Activated CD4-positive, alpha-beta T cell treated with anti-CD3 and anti-CD28 coated beads for 24 hours (primary cell): ENCODE measurements at regions not wholly inside any gene's neighbourhood (a gene's known extent, or its start where the extent isn't known, plus 50 kb on each side); places are given as distances from the start of the nearest gene placed in this dataset.
"Not testable (repeated sequence)": the region's sequence is repeated elsewhere in the genome, so short reads cannot be mapped to it uniquely, and the experiment has no call there.

Experiments
- DNase-seq, 2 donors: peaks; one replicate each; pipeline ENCODE4 v3.0.0-alpha.2; 2020; ENCODE audit warnings: low read depth in 2 of 2

DNA sequence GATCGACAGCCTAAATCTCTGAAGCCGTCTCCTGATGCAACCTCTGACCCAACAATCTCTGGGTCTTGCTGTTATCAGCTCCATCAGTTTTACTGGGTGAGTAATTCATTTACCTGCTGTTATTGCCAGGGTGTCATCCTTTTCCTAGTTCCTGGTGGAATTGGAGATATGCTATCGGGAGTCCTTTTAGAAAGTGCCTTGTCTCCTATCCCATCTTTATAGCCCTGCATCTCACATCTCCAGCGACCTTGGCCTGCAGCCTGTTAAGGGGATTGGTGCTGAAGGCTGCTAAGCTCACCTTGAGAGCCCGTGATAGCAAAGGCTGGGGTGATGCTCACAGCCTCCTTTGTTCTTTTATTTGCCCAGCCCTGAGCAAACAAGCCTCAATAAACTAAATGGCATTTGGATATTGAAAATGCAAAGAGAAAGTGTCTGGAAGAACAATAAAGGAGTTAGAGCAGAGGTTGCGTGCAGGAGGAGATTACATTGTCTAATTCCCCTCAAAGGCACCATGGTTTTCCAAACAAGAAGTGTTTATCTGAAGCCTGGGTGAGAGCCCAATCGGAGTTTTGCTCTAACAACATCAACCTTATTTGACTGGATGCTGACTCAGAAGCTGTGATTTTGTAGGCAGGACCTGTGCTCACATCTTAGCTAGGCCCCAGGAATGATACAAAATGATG is 101.8 kb downstream of the RPLP1 start:
- DNase-seq, result no peak

GRCh38 chr15:69555080-69555479 is 102.5 kb downstream of the RPLP1 start:
- DNase-seq, result no peak

DNA sequence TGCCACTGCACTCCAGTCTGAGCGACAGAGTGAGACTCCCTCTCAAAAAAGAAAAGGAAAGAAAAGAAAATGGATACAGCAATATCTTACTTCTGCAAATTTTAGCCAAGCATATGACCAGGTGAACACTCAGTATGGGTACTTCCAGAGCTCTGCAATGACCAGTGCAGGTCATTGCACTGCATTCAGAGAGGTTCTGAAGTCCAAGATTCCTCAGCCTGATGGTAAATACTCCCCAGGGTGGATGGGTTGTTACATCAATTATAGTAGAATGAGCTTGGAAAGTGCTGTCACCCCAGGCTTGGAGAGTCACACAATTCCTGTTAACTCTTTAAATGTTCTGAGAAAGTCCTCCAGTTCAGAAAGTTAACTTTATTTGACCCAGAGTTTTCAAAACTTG is 103.7 kb downstream of the RPLP1 start:
- DNase-seq, result no peak

- DNase-seq, result no peak
Measured at GRCh38 chr15:69557020-69557706, 104.5 kb downstream of the RPLP1 start.

GRCh38 chr15:69557707-69558409 is 105.2 kb downstream of the RPLP1 start:
- no peak for DNase-seq

DNA sequence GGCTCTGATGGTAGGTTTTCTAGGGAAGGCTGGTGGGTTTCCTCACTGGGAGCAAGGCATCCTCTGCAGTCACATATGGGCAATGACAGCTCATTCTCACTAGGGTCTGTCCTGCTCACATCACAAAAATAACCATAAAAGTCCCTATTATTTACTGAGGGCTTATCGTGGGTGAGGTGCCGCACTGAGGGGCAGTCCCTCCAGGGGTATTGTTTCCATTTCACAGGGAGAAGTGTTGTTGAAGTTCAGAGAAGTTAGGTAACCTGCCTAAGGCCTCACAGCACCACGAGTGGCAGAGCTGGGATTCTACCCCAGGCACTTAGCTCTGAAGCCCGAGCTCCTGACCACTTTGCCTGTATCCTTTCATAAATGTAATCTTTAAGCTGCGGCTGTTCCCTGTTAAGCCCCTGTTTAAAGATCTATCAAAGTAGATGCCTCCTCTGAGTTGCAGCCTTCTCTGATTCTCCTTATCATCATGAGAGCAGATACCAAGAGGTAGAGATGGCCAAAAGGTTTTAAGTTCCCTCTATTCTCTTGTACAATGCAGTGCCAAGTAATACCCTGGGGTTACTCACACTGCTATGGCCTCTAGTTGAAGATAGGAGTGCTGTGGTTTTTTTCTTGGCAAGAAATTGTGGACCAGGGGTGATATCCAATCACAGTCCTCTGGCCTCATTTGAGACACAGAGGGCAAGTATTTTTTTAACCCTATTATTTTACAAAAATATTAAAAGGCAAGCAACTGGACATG is 107.0 kb downstream of the RPLP1 start:
- no peak for DNase-seq

DNA sequence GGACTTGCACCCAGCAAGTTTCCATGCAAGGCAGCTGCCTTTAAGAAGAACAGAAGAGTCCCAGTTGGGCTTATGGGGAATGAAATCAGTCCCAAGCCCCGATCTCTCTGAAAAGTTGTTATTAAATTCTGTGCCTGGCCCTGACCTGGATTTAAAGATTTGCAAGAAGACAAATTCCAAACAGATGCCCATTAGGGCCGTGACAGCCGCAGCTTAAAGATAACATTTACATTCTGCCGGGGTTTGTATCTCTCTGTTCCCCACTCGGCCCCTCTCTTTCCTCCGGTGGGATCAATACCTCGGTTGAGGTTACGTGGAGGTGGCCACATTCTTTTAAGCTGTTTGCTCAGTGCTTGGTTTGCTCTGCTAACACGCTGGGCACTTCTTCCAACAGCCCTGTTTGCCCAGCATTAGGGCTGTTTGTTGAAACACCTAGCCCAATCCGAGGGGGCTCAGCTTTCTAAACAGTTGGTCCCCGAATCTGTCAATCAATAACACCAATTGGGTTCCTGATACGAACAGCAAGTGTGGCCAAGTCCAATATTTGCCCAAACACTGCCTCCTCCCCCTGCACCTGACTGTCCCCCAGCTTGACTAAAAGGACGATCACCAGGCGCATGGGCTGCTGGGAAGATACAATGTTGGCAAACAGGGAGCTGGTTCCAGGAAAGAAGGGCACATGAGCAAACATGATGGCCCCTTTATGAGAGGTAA is 108.6 kb downstream of the RPLP1 start:
- DNase-seq, result no peak

GRCh38 chr15:69562116-69562515 is 109.5 kb downstream of the RPLP1 start:
- no peak for DNase-seq

DNA sequence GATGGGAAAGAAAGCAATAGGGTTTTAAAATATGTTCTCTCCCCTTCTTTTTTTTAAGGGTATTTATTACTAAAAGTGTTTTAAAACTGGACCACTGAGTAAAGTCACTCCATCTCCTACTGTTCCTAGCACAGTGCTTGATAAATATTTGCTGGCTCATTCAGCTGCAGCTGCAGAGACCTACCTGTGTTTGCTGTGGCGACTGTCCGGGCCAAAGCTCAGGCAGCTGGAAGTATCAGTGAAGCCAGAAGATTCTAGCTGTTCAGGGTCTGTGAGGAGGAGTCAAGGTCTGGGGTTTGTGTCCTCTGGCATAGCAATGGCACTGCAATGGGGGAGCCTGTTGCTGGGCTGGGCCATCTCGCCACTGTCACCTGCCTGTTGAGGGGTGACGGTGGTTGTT is 109.9 kb downstream of the RPLP1 start:
- DNase-seq, result no peak

- DNase-seq, result no peak
Measured at GRCh38 chr15:69565066-69565655, 112.5 kb downstream of the RPLP1 start.

DNA sequence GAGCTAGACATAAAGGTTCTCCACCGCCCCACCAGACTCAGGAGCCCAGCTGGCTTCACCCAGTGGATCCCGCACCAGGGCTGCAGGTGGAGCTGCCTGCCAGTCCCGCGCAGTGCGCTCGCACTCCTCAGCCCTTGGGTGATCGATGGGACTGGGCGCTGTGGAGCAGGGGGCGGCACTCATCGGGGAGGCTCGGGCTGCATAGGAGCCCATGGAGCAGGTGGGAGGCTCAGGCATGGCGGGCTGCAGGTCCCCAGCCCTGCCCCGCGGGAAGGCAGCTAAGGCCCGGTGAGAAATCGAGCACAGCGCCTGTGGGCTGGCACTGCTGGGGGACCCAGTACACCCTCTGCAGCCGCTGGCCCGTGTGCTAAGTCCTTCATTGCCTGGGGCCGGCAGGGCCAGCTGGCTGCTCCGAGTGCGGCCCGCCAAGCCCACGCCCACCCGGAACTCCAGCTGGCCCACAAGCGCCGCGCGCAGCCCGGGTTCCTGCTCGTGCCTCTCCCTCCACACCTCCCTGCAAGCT is 114.7 kb downstream of the RPLP1 start:
- DNase-seq, result not testable (repeated sequence)

- no peak for DNase-seq
Measured at GRCh38 chr15:69568173-69569009, 115.8 kb downstream of the RPLP1 start.

- no peak for DNase-seq
Measured at GRCh38 chr15:69570454-69570853, 117.8 kb downstream of the RPLP1 start.

GRCh38 chr15:69570997-69571396 is 118.4 kb downstream of the RPLP1 start:
- no peak for DNase-seq

DNA sequence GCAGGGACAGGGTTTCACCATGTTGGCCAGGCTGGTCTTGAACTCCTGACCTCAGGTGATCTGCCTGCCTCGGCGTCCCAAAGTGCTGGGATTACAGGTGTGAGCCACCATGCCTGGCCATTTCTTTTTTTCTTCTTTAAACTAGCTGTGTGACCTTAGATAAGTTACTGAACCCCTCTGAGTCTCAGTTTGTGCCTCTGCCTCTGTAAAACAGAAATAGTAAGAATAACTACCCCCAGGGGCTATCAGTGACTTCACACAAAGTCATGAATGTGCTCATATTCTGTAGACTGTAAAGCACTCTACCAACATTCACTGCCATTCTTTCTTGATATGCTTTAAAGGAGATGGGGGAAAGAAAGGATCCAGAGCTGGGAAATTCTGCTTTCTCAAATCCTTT is 120.7 kb downstream of the RPLP1 start:
- DNase-seq, result not testable (repeated sequence)

DNA sequence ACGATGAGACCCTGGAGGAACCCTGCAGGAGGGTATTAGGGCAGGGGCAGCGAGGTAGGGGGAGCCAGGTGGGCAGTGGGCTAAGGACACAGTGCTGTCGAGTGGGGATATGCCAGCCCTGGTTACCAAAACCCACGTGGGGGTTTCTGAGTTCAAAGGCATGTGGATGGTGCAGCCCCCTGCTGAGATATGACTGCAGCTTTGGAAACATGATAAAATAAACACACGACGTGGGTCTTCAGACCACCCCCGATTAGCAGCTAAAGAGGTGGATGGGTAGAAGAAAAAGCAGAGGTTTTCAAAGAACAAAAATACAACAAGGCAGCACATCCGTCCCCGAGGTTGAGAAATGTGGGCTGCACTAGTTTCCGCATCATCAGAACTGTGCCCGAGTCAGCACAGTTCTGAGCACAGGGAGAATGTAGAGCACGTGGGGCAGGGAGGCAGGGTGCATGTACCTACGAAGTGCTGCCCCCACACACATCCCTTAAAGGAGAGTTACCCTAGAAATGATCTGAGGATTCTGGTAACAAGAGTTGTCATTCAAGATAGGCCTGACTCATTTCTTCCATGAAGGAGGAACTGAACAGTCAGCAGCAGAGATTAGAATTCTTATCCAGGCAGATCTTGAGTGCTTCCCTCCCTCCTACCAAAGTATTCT is 121.3 kb downstream of the RPLP1 start:
- DNase-seq, result peak; percentile 25 to 40

DNA sequence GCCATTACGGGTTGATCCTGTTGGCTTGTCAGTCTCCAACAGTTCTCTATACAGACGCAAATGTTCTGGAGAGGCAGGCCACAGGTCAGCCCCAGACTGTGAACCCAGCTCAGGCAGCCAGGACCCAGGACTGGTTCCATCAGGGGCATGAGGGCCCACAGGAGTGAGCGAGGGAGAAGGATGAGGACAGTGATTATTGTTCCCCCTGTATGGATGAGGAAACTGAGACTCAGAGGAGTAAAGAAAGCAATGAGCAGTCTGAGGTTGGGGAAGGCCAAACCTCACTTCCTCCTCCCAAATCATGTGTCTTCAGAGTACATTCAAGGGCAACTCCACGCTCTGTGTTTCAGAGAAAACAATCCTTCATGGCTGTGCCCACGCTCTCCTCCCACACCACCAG is 121.9 kb downstream of the RPLP1 start:
- DNase-seq, result no peak

DNA sequence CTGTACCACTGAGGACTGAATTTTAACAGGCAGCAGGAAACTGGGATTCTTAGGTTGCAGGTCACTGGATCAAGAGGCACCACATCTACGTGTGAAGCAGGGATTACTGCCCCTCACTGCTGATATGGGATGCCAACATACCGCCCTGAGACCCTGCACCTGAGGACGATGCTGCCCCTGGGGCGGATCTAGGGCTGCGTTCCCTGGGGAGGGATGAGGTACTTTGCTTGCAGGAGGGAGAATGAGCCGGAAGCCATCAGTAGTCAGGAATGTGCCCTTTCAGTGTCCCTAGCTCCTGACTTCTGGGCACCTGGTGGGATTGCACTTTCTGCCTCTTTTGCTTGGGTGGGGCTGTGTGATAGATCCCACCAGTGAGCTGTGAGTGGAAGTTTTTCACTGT is 122.8 kb downstream of the RPLP1 start:
- DNase-seq, result no peak

DNA sequence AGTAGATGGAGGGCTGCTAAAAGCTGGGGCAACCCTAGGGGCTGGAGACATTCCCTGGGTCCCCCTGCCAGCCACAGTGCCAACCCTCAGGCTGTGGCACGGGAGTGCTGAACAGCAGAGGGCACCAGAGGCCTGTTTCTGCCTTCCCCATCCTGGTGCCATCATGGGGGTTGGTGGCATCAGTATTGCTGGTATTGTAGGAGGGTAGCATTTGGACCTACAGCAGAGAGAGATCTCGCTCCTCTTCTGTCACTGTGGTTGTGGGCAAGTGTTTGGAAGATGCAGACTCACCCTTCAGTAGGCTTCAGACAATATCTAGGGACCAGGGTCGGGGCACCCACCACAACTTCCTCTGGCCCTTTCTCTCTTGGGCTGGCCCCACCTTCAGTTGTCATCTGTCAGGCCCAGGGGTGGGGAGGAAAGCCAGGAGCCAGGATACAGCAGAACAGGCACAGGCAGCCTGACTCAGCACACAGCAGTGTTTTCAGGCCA is 123.5 kb downstream of the RPLP1 start:
- DNase-seq, result peak; percentile 49 to 64
